Lower leg skin (tissue), 4 donors: ENCODE measurements at regions not wholly inside any gene's neighbourhood (a gene's known extent, or its start where the extent isn't known, plus 50 kb on each side); places are given as distances from the start of the nearest gene placed in this dataset.

Experiments
- DNase-seq, 2 donors: peaks; one replicate each; pipeline ENCODE4 v3.0.0-alpha.2; 2019; ENCODE audit warnings: low spot score in 2 of 2
- H3K4me3 ChIP-seq: fragments of 200-600 bp; sonication (generic); 2 replicates; pipeline ENCODE4 v1.5.1; 2017; ENCODE audit warnings: mild to moderate bottlenecking, low read depth; ENCODE audit not compliant: poor library complexity, severe bottlenecking
- CTCF ChIP-seq, 3 donors: fragments of 450-650 bp; IDR thresholded peaks; one replicate each; pipeline ENCODE4 v1.5.1; 2016; ENCODE audit warnings: antibody characterized with exemption in 3 of 3, mild to moderate bottlenecking in 3 of 3, moderate library complexity in 2 of 3
- POLR2A ChIP-seq, 2 donors: fragments of 450-650 bp; IDR thresholded peaks; one replicate each; pipeline ENCODE4 v1.6.1; 2016 to 2017; ENCODE audit warnings: antibody characterized with exemption in 2 of 2, mild to moderate bottlenecking in 1 of 2, moderate library complexity in 1 of 2
- WGBS, 2 donors: methylation state at CpG; one replicate each; pipeline ENCODE4 v1.1.5; 2018; 5-methylcytosine and 5-hydroxymethylcytosine counted together
- intact Hi-C: fragments of 100-400 bp; cut with DNase I; formaldehyde crosslinking; loops from one replicate; pipeline ENCODE4 v1.15.0; 2023; ENCODE audit warnings: low total_unique reads

- no peak for DNase-seq
- TF ChIP-seq POLR2A (IDR thresholded peaks at IDR 0.05) (no peak), CTCF (IDR thresholded peaks at IDR 0.05) (no peak)
- no peak overlapping the region for H3K4me3 ChIP-seq
- intact Hi-C loops, result no loop called here
- WGBS, 2 donors, result 33 to 35% methylated on average over 3 of the region's 3 CpGs
Observed at GRCh38 chr17:62164747-62165722, 100.0 kb upstream of the MED13 start.

- TF ChIP-seq POLR2A (IDR thresholded peaks at IDR 0.05) (no peak), CTCF (IDR thresholded peaks at IDR 0.05) (no peak)
- intact Hi-C loops, result no loop called here
- 59 to 66% methylated on average over 3 of the region's 3 CpGs for WGBS, 2 donors
- H3K4me3 ChIP-seq, result no peak overlapping the region
- peak in 1 of 2 donors; percentile 18 for DNase-seq
Observed at GRCh38 chr17:62163847-62164246, 98.8 kb upstream of the MED13 start.

GRCh38 chr17:62162898-62163297, 97.8 kb upstream of the MED13 start:
- intact Hi-C loops, result no loop called here
- no peak for TF ChIP-seq CTCF (IDR thresholded peaks at IDR 0.05)
- 79 to 81% methylated on average over 3 of the region's 3 CpGs for WGBS, 2 donors
- DNase-seq, result peak in 1 of 2 donors; percentile 26
- no peak overlapping the region for H3K4me3 ChIP-seq

GRCh38 chr17:62161405-62162148, 96.5 kb upstream of the MED13 start:
- peak in 1 of 2 donors; percentile 20 for DNase-seq
- H3K4me3 ChIP-seq, result no peak overlapping the region
- intact Hi-C loops, result no loop called here
- TF ChIP-seq CTCF (IDR thresholded peaks at IDR 0.05) (no peak), POLR2A (IDR thresholded peaks at IDR 0.05) (no peak)
- 61 to 74% methylated on average over 6 of the region's 6 CpGs for WGBS, 2 donors

- intact Hi-C loops, result no loop called here
- no peak overlapping the region for H3K4me3 ChIP-seq
- no peak for DNase-seq
- TF ChIP-seq POLR2A (IDR thresholded peaks at IDR 0.05) (no peak), CTCF (IDR thresholded peaks at IDR 0.05) (no peak)
Observed at GRCh38 chr17:62160816-62161215, 95.7 kb upstream of the MED13 start.
